HG03442 (cell line): ENCODE measurements at regions not wholly inside any gene's neighbourhood (a gene's known extent, or its start where the extent isn't known, plus 50 kb on each side); places are given as distances from the start of the nearest gene placed in this dataset.

Source experiments
- ATAC-seq: cut with Tn5 transposase; IDR thresholded peaks from one replicate; pipeline ENCODE4 v1.9.1; 2021; ENCODE audit warnings: mild to moderate bottlenecking, moderate library complexity; ENCODE audit not compliant: unreplicated experiment

DNA sequence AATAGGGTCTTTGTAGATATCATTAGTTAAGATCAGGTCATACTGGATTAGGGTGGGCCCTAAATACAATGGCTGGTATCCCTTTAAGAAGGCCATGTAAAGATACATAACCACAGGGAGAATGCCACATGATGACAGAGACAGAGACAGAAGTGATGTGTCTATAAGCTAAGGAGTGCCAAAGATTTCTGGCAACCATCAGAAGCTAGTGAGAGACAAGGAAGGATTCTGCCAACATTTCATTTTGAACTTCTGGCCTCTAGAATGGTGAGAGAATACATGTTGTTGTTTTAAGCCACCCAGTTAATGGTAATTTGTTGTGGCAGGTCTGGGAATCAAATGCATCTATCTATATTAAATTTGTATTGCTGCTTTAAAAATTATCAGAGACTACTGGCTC, 185.5 kb upstream of the CYRIA start:
- ATAC-seq: no peak

GRCh38 chr2:16840496-16841172, 175.0 kb upstream of the CYRIA start:
- no peak for ATAC-seq

DNA sequence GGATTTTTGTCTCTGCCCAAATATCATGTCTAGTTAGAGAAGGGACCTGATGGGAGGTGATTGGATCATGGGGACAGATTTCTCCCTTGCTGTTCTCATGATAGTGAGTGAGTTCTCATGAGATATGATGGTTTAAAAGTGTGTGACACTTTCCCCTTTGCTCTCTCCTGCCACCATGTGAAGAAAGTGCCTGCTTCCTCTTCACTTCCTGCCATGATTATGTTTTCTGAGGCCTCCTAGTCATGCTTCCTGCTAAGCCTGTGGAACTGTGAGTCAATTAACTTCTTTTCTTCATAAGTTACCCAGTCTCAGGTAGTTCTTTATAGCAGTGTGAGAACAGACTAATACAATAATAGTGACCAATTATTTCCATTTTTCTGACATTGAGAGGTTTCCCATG, 167.3 kb upstream of the CYRIA start:
- ATAC-seq: no peak

DNA sequence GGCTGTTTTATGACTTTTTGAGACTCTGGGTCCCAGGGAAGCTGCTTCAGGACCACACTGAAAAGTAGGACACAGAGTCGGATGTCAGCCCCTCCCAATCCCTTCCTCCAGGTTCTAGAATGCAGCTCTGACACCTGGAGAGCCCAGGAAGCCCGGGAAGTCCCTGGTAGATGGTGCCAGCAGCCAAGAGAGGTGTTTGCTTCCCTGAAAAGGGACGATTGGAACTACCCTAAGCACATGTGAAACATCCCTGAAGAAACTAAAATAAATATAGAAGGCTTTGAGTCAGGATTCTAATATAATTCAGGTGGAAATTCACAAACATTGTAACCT, 163.2 kb upstream of the CYRIA start:
- no peak for ATAC-seq

- ATAC-seq: no peak
These were observed 162.6 kb upstream of the CYRIA start for GRCh38 chr2:16828044-16828827.

DNA sequence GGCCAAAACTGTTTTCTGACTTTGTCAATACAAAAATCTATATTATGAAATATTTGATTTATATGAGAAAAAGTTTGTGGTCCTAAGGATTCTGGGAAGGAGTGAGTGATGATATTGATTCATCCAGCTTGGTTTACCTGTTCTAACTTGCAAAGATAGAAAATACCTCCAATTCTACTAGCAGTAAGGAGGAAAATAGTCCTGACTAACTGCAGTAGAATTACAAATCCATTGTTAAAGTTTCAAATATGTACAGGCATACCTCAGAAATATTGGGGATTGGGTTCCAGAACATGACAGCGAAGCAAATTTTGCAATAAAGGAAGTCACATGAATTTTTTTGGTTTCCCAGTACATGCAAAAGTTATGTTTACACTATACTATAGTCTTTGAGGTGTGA, 158.8 kb upstream of the CYRIA start:
- no peak for ATAC-seq

- no peak for ATAC-seq
These were observed 156.1 kb upstream of the CYRIA start for GRCh38 chr2:16821692-16822091.

DNA sequence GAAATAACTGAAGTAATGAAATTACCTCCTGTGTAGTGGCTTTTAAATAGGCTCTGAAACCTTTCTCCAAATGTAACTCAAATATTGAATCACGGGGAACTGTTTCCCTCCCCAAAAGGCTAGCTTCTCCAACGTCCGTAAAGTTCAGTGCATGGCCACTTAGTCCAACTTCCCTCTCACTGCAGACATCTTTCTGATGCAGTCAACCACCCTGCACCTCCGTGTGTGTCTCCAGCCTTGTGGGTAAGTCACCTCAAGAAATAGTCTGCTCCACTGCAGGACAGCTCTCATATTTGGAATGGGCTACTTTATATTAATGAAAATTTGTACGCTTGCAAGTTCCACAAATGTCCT, 152.5 kb upstream of the CYRIA start:
- ATAC-seq: no peak

GRCh38 chr2:16817305-16818202, 151.9 kb upstream of the CYRIA start:
- ATAC-seq: no peak

- no peak for ATAC-seq
These were observed 150.9 kb upstream of the CYRIA start for GRCh38 chr2:16816522-16816921.

- no peak for ATAC-seq
These were observed 150.4 kb upstream of the CYRIA start for GRCh38 chr2:16816016-16816415.

DNA sequence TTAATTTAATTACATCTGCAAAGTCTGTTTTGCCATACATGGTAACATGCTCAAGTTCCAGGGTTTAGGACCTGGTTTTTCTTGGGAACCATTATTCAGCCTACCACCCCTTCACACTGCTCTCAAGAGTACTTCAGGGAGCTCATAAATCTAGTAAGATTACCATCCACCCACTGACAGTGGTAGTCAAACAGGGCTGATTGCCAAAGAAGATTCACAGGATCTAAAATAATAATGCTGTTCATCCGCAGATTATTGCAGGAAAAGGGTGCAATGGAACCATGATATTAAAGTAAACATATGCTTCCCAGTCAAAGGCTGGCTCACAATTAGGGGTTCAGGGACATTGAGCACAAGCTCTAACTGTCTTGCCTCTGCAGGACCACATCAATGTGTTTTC, 148.0 kb upstream of the CYRIA start:
- ATAC-seq: no peak

DNA sequence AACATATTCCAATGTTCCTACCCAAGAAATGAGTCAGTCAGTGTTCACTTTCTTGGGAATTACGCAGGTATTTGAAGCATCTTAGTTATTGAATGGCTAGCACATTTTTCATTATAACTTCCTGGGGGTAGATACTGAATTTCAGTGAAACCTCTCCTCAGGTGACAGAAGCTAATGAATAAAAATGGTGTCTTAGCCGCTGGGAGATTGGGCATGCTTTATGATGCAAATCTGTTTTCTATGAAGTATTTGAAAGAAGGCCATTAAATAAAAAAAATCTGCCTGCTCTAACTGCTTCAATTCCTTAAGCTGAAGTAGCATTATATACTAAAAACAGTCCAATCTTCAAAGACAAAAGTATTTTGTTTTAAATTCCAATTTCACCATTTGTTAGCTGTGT, 132.8 kb upstream of the CYRIA start:
- ATAC-seq: no peak

DNA sequence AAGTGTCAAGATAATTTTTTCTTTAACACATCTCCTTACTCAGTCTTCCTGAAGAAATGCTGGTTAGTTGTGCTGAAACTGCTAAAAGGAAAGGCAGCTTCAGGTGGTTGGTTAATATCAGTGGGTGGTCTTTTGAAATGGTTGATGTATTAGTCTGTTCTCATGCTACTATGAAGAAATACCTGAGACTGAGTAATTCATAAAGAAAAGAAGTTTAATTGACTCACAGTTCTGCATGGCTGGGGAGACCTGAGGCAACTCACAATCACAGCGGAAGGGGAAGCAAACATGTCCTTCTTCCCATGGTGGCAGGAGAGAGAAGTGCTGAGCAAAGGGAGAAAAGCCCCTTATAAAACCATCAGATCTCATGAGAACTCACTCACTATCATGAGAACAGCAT, 125.9 kb upstream of the CYRIA start:
- no peak for ATAC-seq

GRCh38 chr2:16785149-16785548, 119.5 kb upstream of the CYRIA start:
- ATAC-seq: no peak

DNA sequence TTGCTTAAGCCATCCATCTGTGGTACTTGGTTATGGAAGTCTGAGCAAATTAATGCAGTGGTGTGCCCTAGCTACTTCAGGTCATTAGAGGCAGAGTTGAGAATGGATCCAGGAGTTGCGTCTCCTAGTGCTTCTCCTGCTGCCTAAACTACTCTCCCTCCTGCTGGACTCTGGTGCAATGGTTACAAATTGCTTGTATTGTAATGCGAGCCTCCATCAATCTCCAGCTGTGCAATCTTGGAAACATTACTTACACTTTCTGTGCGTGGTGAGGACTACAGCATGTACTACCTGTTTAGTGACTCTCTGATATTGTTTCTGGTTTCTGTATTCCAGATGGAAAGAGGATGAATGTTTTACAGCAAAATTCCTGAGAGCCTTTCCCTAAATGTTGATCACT, 119.0 kb upstream of the CYRIA start:
- no peak for ATAC-seq

GRCh38 chr2:16777123-16777870, 111.7 kb upstream of the CYRIA start:
- no peak for ATAC-seq

DNA sequence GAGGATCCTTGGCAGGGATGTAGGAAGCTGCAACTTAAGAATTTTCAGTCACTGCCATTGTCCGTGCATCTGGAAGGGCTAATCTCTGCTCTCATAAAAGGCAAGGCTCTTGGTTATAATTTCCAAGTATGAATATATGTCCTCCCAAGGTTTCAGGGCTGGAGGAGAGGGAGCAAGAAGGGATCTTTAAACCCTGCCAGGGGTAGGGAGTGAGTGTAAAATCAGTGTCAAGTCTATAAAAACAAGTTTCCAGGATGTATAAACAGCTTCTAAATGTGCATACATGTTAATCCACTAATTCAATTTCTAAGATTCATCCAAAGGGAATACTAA, 110.2 kb upstream of the CYRIA start:
- ATAC-seq: no peak

DNA sequence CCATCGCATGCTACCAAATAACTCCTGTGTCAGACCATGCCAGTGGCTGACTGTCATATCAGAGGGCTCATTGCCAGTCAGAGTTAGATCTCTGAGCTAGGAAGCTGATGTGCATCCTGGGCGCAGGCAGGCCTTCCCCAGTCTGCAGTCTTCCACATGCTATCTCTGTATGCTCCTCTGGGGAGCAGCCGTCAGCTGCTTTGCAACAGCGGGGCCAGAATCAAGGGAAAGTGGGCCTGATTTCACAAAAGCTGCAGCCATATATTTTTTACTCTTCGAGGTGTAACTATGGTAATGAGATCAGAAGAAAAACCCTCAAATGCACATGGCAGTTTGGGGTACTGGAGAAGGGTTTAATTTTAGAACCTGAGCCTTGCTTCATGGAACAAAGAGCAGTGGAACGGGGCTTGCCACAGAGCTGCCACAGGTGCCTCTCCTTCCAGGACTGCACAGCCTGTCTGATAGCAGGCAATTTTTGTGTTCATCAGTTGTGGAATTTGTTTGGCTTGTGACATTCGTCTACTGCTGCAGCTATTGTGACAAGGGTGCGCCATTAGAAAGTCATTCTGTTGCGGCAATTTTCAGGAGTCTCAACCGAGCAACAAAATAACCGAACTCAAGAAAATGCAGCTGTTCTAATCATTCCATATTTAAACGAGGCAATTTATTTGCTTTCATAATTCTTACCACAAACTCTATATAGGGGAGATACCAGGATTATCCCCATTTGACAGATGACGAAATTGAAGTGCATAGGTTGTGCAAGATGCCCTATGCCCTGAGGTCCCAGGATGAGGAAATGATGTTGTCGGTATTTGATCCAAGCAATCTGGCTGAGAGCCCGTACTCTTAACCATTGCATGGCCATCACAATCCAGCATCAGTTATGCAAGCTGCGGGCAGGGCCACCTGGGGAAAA, 109.6 kb upstream of the CYRIA start:
- ATAC-seq: no peak

DNA sequence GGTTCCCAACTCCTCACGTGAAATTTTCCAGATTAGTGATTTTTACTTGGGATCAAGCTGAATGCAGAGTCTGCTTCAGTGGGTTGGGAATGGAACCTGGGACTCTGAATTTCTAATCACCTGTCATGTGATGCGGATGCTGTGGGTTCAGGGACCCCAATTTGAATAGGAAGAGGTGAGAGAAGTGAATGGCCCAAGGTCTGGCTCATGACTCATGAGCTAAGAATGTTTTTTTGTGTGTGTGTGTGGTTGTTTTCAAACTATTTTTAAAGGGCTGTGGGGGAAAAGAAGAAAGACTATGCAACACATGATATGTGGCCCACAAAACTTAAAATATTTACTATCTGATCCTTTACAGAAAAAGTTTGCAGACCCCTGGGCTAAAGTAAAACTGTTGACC, 108.5 kb upstream of the CYRIA start:
- ATAC-seq: no peak
